GM03348 (cell line): ENCODE measurements at regions not wholly inside any gene's neighbourhood (a gene's known extent, or its start where the extent isn't known, plus 50 kb on each side); places are given as distances from the start of the nearest gene placed in this dataset.

Experiments
- DNase-seq: peaks from one replicate; pipeline ENCODE4 v3.0.0; 2012; ENCODE audit warnings: low spot score

DNA sequence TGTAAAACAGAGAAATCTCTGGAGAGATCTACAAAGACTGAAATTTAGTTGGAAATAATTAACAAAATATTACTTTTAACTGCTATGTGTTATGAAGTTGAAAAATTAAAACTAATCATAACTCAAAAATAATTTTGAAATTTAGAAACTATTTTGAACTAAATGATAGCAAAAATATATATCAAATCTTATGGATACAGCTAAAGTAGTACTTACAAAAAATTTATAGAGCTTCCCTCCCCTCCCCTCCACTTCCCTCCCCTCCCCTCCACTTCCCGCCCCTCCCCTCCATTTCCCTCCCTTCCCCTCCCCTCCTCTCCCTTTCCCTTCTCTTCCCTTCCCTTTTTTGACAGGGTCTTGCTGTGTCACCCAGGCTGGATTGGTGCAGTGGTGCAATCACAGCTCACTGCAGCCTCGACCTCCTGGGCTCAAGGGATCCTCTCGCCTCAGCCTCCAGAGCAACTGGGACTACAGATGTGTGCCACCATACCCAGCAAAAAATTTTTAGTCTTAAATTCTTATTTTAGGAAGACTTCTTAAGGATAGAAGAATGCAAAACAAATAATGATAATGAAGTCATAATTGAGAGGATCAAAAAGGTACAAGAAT is 87.2 kb upstream of the RGS17 start:
- DNase-seq: no peak

DNA sequence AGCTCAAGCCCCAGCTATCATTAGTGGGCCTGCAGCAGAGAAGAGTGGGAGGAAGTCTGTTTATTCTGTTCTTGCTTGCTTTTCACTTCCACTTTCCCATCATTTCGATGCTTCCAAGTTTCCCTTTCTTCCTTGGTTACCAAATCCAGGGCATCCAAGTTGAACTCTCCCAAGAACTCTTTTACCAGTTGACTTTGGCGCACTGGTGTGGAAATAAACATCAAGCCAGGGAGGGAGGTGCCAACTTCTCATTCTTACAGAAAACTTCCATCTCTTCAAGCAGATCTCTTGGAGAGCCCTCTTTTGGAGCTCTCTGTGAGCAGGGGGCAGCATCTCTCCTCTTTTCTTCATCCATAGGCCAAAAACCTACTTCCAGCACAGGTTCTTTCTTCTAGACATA is 85.7 kb upstream of the RGS17 start:
- no peak for DNase-seq

DNA sequence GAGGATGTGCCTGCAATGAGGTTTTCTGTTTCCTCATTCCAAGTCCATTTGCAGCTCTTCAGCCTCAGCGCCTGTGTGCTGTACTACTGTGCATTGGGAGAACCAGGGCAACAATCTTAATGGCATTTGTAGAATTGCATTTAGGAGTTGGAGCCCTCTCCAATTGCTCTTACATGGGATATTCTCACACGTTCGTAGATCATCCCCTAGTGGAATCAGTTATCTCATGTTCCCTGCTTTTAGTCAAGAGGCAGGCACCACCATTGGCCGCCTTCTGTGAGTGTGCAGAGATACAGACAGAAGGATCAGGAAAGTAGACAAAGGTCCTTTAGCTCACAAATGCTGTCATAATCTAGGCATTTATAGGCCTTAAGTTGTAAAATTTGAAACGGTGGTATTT is 84.2 kb upstream of the RGS17 start:
- no peak for DNase-seq

DNA sequence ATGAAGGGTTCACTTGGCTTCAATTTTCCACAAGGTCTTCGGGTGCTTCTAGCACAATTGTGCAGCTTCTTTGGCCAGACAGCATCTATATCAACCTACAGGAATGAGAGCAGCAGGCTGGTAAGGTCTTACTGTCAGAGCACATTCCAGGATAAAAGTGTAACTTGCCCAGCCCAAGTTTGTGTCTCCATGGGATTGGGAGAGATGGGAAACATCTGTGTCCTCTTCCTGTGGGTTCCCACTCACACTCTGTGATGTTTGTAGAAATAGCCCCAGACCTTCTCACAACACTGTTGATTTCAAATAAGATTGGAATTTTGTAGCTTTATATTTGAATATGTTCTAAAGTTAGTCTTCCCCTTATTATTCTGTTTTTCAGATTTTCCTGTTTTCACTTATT is 83.4 kb upstream of the RGS17 start:
- no peak for DNase-seq

DNA sequence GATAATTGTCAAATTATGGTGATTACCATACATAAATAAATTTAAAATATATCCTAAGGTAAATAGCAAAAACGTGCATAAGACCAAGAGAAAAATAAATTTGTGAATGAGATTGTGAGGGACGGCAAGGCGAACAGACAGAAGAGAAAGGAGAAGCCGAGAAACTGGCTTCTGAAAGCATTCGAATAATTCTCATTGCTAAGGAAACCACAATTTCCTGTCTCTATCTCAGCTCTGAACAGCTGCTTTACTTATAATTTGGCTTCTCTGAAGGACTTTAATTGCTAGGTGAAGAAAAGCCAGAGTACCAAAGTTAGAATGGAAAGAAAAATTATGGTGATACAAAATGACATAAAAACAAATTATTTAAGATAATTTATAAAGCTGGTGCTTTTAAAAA is 79.0 kb upstream of the RGS17 start:
- DNase-seq: peak; percentile 53

DNA sequence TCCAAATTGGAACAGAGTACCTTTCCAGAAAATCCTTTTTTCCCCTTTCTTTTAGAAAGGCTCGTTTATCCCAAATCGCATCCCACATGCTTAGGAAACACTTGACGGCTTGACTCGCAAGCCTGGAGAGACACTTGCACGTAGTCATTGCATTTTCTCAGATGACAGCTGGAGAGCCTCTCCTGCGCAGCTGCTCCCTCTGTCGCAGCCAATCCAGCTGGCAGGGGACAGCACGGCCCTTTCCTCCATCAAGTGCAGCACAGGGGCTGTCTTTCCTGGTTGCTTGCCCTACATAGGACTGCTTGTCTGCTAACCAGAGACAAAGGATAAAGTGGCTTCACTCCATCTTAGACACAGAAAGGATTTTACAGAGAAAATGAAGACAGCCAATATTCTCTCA is 77.6 kb upstream of the RGS17 start:
- no peak for DNase-seq

DNA sequence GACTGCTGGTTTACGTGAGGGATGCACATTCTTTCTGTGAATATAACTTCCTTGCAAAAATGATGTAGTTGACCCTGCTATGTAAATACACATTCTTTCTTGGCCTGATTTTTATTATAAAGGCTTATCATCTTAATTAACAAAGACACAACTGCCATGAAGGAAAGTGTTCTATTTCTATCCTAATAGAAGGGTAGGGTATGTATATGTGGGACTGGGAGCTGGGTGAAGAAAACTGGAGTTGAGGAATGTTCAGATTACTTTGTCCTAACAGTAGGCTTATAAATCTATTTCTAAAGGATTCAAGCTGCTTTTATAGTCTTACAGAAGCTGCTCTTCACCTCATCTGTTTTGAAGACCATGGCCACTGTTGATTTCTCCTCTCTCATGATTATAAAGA is 76.5 kb upstream of the RGS17 start:
- DNase-seq: no peak

DNA sequence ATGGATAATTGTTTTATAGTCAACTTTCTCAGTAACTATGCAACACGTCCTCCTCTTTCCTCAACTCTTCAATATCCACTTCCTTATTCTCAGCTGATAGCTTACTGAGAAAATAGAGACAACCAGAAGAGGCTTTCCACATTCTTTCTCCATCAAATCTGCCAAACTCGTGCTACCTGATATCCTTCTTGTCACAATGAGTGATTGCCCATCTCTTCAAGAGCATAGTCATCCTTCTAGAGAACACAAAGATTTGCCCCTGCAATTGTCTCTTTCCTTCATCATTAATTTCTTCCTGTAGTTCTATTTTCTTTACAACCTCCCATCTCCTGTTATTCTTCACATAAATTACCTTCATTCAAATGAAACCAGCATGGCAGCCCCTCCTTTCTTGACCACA is 75.9 kb upstream of the RGS17 start:
- DNase-seq: no peak

DNA sequence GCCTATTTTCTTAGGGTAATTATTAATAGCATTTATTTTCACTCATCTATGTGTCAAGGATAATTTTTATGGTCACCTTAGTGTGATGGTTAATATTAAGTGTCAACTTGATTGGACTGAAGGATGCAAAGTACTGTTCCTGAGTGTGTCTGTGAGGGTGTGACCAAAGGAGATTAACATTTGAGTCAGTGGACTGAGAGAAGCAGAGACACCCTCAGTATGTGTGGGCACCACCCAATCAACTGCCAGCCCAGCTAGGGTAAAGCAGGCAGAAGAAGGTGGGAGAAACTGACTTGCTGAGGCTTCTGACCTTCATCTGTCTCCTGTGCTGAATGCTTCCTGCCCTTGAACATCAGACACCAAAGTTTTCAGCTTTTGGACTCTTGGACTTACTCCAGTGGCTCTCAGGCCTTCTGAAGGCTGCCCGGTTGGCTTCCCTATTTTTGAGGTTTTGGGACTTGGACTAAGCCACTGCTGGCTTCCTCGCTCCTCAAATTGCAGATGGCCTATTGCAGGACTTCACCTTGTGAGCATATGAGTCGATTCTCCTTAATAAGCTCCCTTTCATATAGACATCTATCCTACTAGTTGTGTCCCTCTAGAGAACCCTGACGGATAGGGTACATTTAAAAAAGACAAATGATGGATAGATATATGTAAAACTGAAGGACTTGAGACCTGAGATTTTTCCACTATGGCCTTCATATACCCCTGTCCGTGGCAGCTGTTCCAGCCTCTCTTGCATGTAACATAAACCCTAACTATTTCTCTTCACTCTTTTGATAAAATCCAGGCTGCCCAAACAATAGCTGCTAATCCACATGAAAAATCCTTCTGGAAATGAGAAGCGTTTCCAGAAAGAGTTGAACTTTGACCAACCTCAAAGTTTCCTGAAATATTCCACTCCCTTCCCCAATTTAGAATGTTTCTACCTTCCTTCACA is 62.1 kb upstream of the RGS17 start:
- no peak for DNase-seq

DNA sequence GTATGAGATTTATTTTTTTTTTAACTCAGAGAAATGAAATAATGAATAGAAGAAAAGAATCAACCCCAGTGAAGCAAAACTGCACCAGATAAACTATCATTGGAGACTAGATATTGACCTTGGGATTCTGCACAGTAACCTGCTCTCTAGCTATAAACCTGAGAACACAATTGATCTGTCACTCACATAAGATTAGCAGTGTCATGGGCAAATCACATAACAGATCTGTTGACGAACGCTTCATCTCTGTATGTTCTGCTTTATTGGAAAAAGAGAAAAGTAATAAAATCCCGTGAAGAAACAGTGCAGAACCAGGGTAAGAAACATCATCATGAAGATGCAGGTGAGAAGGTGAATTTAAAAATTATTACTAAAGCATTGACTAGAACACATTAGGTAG is 52.8 kb upstream of the RGS17 start:
- no peak for DNase-seq
